Glomerular visceral epithelial cell (primary cell): ENCODE measurements at regions not wholly inside any gene's neighbourhood (a gene's known extent, or its start where the extent isn't known, plus 50 kb on each side); places are given as distances from the start of the nearest gene placed in this dataset.
"Not testable (repeated sequence)": the region's sequence is repeated elsewhere in the genome, so short reads cannot be mapped to it uniquely, and the experiment has no call there.

Experiments
- DNase-seq: peaks from one replicate; pipeline ENCODE4 v3.0.0-alpha.2; 2016; ENCODE audit errors: extremely low spot score

DNA sequence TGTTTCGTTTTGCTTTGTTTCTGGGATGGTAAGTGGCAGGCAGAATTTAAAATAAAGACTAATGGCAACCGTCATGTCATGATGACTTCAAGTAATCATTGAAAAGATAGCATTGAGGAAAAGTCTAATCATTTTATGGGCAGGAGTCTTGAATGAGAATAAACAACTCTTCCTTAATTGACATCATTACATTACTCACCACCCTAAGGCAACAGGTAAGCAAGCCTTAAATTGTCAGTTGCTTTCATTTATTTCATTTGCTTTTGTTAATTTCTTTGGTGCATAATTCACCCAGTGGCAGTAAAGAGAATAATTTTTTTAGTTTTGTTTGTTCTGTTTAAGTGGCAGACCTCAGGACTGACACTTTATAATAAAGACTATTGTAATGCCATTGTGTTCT is 669.0 kb downstream of the RWDD3 start:
- DNase-seq = no peak

GRCh38 chr1:95905818-95906395 is 671.9 kb downstream of the RWDD3 start:
- no peak for DNase-seq

DNA sequence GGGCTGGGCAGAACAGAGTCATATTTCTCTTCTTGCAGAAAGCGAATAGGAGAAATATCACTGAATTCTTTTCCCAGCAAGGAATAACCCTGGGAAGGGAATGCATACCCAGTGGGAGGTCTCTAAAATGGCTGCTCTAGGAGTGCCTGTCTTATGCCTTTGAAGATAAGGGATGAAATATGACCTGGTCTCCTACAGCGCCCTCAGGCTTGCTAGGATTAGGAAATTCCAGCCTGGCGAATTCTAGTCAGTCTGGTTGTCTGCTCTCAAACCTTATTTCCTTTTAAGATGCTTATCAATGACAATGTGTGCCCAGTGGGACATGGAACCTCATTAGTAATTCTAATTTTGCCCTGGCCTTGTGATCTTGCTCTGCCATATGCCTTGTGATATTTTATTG is 677.7 kb downstream of the RWDD3 start:
- DNase-seq = not testable (repeated sequence)

DNA sequence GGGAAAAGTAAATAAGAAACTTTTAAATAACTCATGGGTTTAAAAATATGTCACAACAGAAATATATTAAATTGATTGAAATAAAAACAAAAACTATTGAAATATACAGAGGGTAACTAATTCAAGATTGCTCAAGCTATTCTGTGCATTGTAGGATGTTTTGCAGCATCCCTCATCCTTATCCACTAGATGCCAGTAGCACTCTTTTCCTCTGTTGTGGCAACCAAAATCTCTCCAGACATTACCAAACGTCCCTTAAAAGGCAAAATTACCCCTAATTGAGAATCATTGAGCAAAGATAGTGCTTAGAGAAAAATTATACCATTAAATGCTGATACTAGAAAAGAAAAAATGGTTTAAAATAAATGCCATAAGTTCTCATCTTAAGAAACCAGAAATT is 682.6 kb downstream of the RWDD3 start:
- peak; percentile 21 for DNase-seq

DNA sequence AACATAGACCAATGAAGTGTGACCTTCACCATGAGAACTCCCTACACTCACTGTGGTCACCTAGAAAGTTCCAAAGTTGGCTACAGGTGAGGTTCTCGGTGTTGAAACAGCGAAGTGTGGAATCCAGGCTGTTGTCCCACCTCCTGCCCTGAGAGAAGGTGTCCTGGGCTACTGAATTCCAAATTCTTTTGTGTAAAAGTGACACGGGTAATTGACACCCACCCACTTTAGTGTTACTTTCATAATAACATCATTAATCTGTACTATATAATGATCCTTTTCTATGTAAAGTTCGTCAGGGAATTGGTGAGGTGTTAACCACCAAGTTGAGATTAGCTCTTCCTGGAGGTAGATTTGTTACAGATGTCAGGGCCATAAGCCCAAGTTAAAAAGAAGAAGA is 690.7 kb downstream of the RWDD3 start:
- no peak for DNase-seq

GRCh38 chr1:95926331-95926730 is 692.3 kb downstream of the RWDD3 start:
- DNase-seq = no peak

GRCh38 chr1:95927061-95927460 is 693.1 kb downstream of the RWDD3 start:
- peak; percentile 12 for DNase-seq

DNA sequence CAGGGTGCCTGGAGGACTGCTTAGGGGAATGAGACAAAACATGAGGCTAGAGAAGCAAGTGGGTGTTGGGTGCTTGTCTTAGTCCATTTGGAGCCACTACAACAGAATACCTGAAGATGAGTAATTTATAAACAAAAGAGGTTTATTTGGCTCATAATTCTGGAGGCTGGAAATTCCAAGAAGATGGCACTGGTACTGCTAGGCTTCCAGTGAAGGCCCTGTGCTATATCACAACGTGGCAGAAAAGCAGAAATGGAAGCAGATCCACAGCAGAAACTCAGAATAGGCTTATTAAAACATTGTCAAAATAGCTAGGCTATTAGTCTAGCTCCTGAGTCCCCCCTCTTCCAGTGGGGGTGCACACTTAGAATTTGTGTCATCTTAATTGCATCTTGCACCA is 701.7 kb downstream of the RWDD3 start:
- DNase-seq = no peak

- DNase-seq = no peak
Measured at GRCh38 chr1:95941121-95941798, 707.2 kb downstream of the RWDD3 start.

GRCh38 chr1:95948023-95948422 is 714.0 kb downstream of the RWDD3 start:
- peak; percentile 9 for DNase-seq

GRCh38 chr1:95951371-95952102 is 717.5 kb downstream of the RWDD3 start:
- DNase-seq = no peak

GRCh38 chr1:95953015-95953414 is 719.0 kb downstream of the RWDD3 start:
- peak; percentile 20 for DNase-seq

DNA sequence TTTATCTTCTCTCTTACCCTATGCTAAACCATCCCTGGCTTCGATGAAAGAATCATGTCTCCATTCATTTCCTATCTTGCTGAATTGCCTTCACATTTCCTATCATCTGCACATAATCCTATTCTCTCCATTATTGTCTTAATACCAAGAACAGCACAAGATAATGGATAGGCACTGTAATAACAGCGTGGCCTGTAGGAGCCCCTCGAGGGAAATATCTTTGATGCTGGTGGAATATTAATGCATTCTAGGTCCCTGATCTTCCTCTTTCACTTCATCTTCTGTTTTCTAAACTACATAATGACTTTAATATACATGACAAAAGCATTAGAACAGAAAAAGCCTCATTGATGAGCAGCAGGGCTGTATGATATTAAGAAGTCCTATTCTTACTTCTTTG is 720.6 kb downstream of the RWDD3 start:
- DNase-seq = no peak

DNA sequence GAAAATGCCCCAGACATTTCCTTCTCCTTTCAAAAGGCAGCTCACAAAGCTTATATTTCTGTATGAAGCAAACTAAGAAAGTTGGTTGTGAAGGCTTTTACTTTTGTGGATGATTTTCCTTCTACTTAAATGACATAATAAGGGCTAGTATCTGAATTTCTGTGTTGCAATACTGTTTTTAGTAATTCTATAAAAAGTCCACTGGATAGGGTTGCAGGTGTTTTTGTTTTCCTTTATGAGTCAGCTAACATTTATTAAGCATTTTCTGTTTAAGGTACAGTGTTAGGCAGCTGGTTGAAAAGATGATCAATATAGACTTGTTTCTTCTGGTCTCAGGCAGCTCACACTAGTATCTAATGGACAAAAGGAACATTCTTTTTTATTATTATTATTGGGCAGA is 722.2 kb downstream of the RWDD3 start:
- DNase-seq = no peak

GRCh38 chr1:95957748-95958147 is 723.7 kb downstream of the RWDD3 start:
- no peak for DNase-seq

DNA sequence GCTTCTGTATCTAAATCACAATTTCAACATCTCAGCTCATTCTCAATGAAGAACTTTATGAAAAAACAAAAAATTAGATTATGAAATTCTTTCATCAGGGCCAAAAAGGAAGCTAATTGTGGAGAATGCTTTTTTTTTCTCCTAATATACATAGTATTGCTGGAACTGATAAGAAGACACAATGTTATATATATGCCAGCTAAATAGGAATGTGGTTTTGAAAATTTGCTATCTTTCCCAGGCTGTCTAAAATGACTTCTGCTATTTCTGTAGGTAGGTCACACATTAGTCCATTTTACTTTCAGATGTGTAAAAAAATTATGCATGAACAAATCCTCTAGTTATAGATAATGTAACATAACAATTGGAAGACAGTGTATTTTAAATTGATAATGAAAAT is 732.9 kb downstream of the RWDD3 start:
- no peak for DNase-seq

GRCh38 chr1:95974586-95974985 is 740.6 kb downstream of the RWDD3 start:
- DNase-seq = peak; percentile 86

DNA sequence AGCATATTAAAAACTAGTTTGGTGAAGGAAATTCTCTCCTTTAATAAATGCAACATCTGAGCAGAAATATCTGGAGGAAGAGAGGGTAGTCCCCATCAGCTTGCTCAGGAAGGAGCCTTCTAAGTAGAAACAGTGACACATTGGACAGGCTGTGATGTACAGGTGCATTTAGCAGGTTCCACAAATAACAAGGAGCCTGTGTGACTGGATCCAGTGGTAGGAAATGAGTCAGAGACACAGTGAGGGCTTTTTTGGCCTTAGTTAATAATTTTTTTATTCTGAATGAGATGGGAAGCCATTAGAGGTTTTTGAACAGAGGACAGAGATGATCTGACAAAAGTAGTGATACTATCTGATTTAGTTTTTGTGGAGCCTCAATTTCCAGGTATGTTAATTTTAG is 738.9 kb upstream of the PTBP2 start:
- peak; percentile 28 for DNase-seq

GRCh38 chr1:95983831-95984230 is 737.8 kb upstream of the PTBP2 start:
- no peak for DNase-seq

- DNase-seq = no peak
Measured at GRCh38 chr1:95984798-95985374, 736.7 kb upstream of the PTBP2 start.

- no peak for DNase-seq
Measured at GRCh38 chr1:95990033-95990432, 731.6 kb upstream of the PTBP2 start.

DNA sequence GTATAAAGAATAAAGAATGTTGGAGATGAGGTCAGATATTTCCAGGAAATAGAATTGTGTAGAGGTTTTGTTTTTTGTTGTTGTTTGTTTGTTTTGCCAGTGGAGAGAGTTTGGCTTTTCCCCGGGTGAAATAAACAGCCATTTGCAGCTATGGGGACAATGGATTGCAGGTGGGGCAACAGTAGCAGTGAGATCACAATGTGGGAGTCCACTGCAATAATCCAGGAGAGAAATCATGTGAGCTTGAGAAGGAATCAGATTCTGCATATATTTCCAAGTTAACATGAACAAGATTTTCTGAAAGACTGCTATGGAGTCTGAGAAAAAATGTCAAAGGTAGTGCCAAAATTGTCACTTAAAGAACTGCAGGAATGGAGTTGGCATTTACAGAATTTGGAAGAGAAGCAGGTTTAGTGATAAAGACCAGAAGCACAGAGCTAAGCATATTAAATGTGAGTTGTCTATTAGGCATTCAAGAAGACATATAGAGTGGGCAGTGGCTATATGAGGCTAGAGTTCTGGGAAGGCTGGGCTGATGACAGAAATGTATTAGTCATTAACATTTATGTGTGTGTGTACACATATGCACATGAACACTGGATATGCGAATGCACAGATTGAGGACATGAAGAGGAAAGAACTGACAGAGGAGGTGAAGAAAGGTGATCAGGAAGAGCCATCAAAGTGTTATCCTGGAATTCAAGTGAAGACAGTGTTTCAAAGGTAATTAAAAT is 729.6 kb upstream of the PTBP2 start:
- DNase-seq = no peak
